Liver (tissue), 8 donors: ENCODE measurements at regions not wholly inside any gene's neighbourhood (a gene's known extent, or its start where the extent isn't known, plus 50 kb on each side); places are given as distances from the start of the nearest gene placed in this dataset.
A peak's percentile ranks its signal among the peaks of the same experiment; 100 is the strongest.

Source experiments
- DNase-seq: peaks from one replicate; pipeline ENCODE4 v3.0.0-alpha.2; 2017; ENCODE audit warnings: low spot score
- H3K27ac ChIP-seq, 2 donors: one replicate each; pipeline ENCODE4 v1.7.0; 2013; ENCODE audit warnings: inconsistent platforms in 2 of 2, low read length in 2 of 2, control low read depth in 1 of 2, low read depth in 1 of 2, mild to moderate bottlenecking in 1 of 2
- H3K27me3 ChIP-seq, 4 donors: one replicate each; pipeline versions ENCODE4 v1.6.1 to v1.7.0; 2013; ENCODE audit warnings: low read length in 3 of 4, inconsistent platforms in 1 of 4, mild to moderate bottlenecking in 1 of 4, moderate library complexity in 1 of 4; ENCODE audit not compliant: control insufficient read depth in 4 of 4, insufficient read depth in 4 of 4
- H3K36me3 ChIP-seq, 4 donors: one replicate each; pipeline versions ENCODE4 v1.6.1 to v1.7.0; 2013; ENCODE audit warnings: low read length in 3 of 4, mild to moderate bottlenecking in 3 of 4, low read depth in 1 of 4, moderate library complexity in 1 of 4; ENCODE audit not compliant: control insufficient read depth in 4 of 4, insufficient read depth in 3 of 4
- H3K4me1 ChIP-seq, 4 donors: one replicate each; pipeline versions ENCODE4 v1.6.1 to v1.7.0; 2013; ENCODE audit warnings: low read length in 3 of 4, mild to moderate bottlenecking in 3 of 4, moderate library complexity in 1 of 4; ENCODE audit not compliant: control insufficient read depth in 4 of 4, insufficient read depth in 4 of 4
- H3K4me3 ChIP-seq, 3 donors: one replicate each; pipeline versions ENCODE4 v1.6.1 to v1.7.0; 2013; ENCODE audit warnings: low read length in 3 of 3, control low read depth in 1 of 3, low read depth in 1 of 3, mild to moderate bottlenecking in 1 of 3
- H3K9ac ChIP-seq, 2 donors: one replicate each; pipeline ENCODE4 v1.7.0; 2013; ENCODE audit warnings: low read length in 2 of 2, mild to moderate bottlenecking in 2 of 2, moderate library complexity in 2 of 2, control low read depth in 1 of 2, low read depth in 1 of 2
- H3K9me3 ChIP-seq, 4 donors: one replicate each; pipeline versions ENCODE4 v1.6.1 to v1.7.0; 2013; ENCODE audit warnings: low read length in 3 of 4; ENCODE audit not compliant: control insufficient read depth in 4 of 4
- EGR1 ChIP-seq, 2 donors: IDR thresholded peaks; 2 replicates each; pipeline ENCODE4 v1.6.1; 2016 to 2018; ENCODE audit warnings: antibody characterized with exemption in 2 of 2, low read depth in 2 of 2
- FOXA1 ChIP-seq: IDR thresholded peaks from 2 replicates; pipeline ENCODE4 v1.6.1; 2016; ENCODE audit warnings: antibody characterized with exemption
- FOXA2 ChIP-seq: IDR thresholded peaks from 2 replicates; pipeline ENCODE4 v1.6.1; 2016; ENCODE audit warnings: antibody characterized with exemption
- GABPA ChIP-seq, 2 donors: IDR thresholded peaks in 1 of 2; conservative IDR thresholded peaks in 1 of 2; 2 replicates each; pipeline ENCODE4 v1.6.1; 2016; ENCODE audit warnings: antibody characterized with exemption in 2 of 2, mild to moderate bottlenecking in 1 of 2, moderate library complexity in 1 of 2
- HNF4A ChIP-seq, 2 donors: conservative IDR thresholded peaks; 2 replicates each; pipeline ENCODE4 v1.6.1; 2016; ENCODE audit warnings: antibody characterized with exemption in 2 of 2, mild to moderate bottlenecking in 2 of 2
- HNF4G ChIP-seq: IDR thresholded peaks from 2 replicates; pipeline ENCODE4 v1.6.1; 2016; ENCODE audit warnings: antibody characterized with exemption
- JUND ChIP-seq, 2 donors: IDR thresholded peaks; 2 replicates each; pipeline ENCODE4 v1.6.1; 2016; ENCODE audit warnings: antibody characterized with exemption in 2 of 2
- NR2F2 ChIP-seq: IDR thresholded peaks from 2 replicates; pipeline ENCODE4 v1.6.1; 2016; ENCODE audit warnings: antibody characterized with exemption
- RAD21 ChIP-seq, 2 donors: IDR thresholded peaks; 2 replicates each; pipeline ENCODE4 v1.6.1; 2016; ENCODE audit warnings: antibody characterized with exemption in 2 of 2, mild to moderate bottlenecking in 2 of 2
- RXRA ChIP-seq, 2 donors: IDR thresholded peaks; 2 replicates each; pipeline ENCODE4 v1.6.1; 2017 to 2018; ENCODE audit warnings: antibody characterized with exemption in 2 of 2, mild to moderate bottlenecking in 1 of 2
- SP1 ChIP-seq: IDR thresholded peaks from 2 replicates; pipeline ENCODE4 v1.6.1; 2018; ENCODE audit warnings: antibody characterized with exemption, mild to moderate bottlenecking
- TAF1 ChIP-seq: conservative IDR thresholded peaks from 2 replicates; pipeline ENCODE4 v1.6.1; 2016; ENCODE audit warnings: antibody characterized with exemption, mild to moderate bottlenecking
- YY1 ChIP-seq: IDR thresholded peaks from 2 replicates; pipeline ENCODE4 v1.6.1; 2016; ENCODE audit warnings: antibody characterized with exemption, mild to moderate bottlenecking
- WGBS: extraction: QIAGEN DNeasy Blood & Tissue Kit; methylation state at CpG from one replicate; pipeline ENCODE4 v1.1.7; 2013; 5-methylcytosine and 5-hydroxymethylcytosine counted together
- TF ChIP-seq, protein P1 (sequence below): IDR thresholded peaks from 2 replicates; pipeline ENCODE4 v1.6.1; 2016; ENCODE audit warnings: antibody characterized with exemption
- TF ChIP-seq, protein P2 (sequence below): fragments of 150-350 bp; IDR thresholded peaks from 2 replicates; pipeline ENCODE4 v1.5.1; 2017; ENCODE audit warnings: improper control_type of control experiment, low read depth, low read length; ENCODE audit not compliant: missing input control
- TF ChIP-seq, protein P3 (sequence below): IDR thresholded peaks from 2 replicates; pipeline ENCODE4 v1.6.1; 2016; ENCODE audit warnings: antibody characterized with exemption
- TF ChIP-seq, protein P4 (sequence below): IDR thresholded peaks from 2 replicates; pipeline ENCODE4 v1.6.1; 2016; ENCODE audit warnings: antibody characterized with exemption
- donor health status: healthy.
- donor health status: healthy.
- donor health status: healthy.
- donor health status: healthy.
- donor health status: healthy.

DNA sequence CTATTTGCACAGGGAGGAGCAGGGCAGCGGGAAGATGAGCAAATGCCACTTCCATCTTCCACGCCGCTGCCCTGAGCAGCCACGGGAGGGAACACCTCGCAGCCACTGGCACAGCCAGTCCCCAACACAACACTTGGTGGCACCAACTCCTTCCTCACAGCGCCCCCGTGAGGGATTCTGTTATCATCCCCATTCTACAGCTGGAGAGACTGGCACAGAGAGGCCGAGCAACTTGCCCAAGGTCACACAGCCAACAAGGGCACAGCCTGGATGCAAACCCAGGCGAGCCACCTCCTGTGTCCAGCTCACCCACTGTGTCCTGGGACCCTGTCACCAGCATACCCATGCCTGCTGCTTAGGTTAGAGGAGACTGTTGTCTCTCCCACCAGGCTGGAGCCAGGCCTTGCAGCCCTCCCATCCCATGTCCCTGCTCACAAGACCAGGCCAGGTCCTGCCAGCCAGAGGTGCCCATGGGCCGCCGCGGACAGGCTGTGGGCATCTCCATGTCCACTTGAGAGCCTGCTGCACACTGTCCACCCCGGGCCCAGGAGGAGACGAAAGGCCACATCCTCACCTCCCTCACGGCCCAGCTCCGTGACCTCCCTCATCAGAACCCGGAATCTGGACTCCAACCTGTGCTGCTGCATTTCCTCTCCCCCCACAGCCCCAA lies 57.0 kb downstream of the NCOR2 start:
- Histone ChIP-seq H3K9me3 (no peaks in the 10 kb centered on the region), H3K27ac (no peak overlapping the region), H3K9ac (no peak overlapping the region), H3K36me3 (no peaks in the 10 kb centered on the region), H3K4me1 (peaks cover 0 to 23% (median 8%) of the 10 kb centered on the region in 4 donors), H3K27me3 (no peaks in the 10 kb centered on the region), H3K4me3 (no peak overlapping the region)
- TF ChIP-seq RAD21 (IDR thresholded peaks at IDR 0.05): peak in 1 of 2 donors; percentile 9
- TF ChIP-seq, protein P1, sequence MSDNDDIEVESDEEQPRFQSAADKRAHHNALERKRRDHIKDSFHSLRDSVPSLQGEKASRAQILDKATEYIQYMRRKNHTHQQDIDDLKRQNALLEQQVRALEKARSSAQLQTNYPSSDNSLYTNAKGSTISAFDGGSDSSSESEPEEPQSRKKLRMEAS: no peak
- no peak for DNase-seq
- 90% methylated on average over 17 of the region's 17 CpGs for WGBS

DNA sequence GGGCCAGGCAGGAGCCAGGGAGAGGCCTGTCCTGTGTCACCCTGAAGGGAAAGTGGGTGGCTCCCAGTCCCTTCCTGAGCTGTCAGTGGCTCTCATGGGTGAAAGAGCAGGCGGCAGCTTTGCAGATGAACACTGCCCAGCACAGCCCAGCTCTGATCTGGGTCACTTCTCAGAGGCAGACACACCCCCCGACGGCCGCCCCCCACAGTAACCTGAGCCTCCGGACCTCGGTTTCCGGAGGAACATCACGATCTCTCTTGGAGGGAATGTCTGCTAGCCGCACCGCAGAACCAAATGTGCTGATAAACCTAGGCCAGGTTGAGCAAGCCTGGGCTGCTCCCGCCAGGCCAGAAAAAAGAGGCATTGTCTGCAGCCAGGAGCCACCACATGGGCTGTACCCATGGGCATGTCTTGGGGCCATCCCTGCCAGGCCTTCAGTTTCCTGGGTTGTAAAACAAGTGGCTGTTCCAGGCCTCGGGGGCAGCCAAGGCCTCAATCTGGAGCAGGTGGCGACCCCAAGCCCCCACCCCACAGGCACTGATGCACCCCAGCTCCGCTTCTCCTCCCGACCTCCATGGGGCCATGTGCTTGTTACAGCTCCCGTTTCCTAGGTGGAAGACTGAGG lies 57.6 kb downstream of the NCOR2 start:
- H3K27me3 ChIP-seq: no peaks in the 10 kb centered on the region
- no peak for TF ChIP-seq EGR1 (IDR thresholded peaks at IDR 0.05; ENCODE audit: low read depth in 2 of 2)
- TF ChIP-seq GABPA (IDR thresholded peaks at IDR 0.05 in 1 of 2, conservative IDR thresholded peaks at IDR 0.05 in 1 of 2): no peak
- TF ChIP-seq JUND (IDR thresholded peaks at IDR 0.05): no peak
- no peak for TF ChIP-seq YY1
- no peak for TF ChIP-seq HNF4A (conservative IDR thresholded peaks at IDR 0.05)
- TF ChIP-seq SP1: peak; percentile 22
- TF ChIP-seq FOXA2: no peak
- no peak overlapping the region for H3K27ac ChIP-seq
- no peaks in the 10 kb centered on the region for H3K9me3 ChIP-seq
- no peak overlapping the region for H3K9ac ChIP-seq
- no peaks in the 10 kb centered on the region for H3K36me3 ChIP-seq
- no peak for DNase-seq
- 61% methylated on average over 16 of the region's 16 CpGs for WGBS
- H3K4me3 ChIP-seq: no peak overlapping the region
- peaks cover 0 to 26% (median 9%) of the 10 kb centered on the region in 4 donors for H3K4me1 ChIP-seq

DNA sequence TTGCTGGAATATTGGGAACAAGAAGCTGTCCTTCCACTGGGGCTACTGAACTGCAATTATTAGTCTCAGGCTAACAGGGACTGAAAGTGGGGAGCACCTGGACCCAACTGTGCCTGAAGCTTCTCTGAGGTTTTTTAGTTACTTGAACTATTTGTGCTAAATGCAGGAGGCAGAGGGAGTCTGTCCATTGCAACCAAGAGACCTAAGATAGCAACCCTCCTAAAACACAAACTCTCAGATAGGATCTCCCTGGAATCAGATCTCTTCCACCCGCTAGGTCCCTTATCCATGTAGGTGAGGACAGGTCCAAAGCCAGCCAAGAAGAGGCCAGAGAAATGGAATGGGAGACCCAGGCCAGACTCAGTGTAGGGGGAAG lies 58.1 kb downstream of the NCOR2 start:
- TF ChIP-seq JUND (IDR thresholded peaks at IDR 0.05): no peak
- TF ChIP-seq RXRA (IDR thresholded peaks at IDR 0.05): no peak
- no peak for TF ChIP-seq NR2F2
- TF ChIP-seq FOXA1: no peak
- TF ChIP-seq HNF4G: no peak
- no peak for TF ChIP-seq HNF4A (conservative IDR thresholded peaks at IDR 0.05)
- Histone ChIP-seq H3K27ac (no peak overlapping the region), H3K36me3 (no peaks in the 10 kb centered on the region), H3K4me1 (peaks cover 0 to 26% (median 9%) of the 10 kb centered on the region in 4 donors), H3K27me3 (no peaks in the 10 kb centered on the region), H3K9ac (no peak overlapping the region), H3K4me3 (no peak overlapping the region), H3K9me3 (no peaks in the 10 kb centered on the region)
- no peak for DNase-seq
- WGBS: 94% methylated on average over 1 of the region's 1 CpG

DNA sequence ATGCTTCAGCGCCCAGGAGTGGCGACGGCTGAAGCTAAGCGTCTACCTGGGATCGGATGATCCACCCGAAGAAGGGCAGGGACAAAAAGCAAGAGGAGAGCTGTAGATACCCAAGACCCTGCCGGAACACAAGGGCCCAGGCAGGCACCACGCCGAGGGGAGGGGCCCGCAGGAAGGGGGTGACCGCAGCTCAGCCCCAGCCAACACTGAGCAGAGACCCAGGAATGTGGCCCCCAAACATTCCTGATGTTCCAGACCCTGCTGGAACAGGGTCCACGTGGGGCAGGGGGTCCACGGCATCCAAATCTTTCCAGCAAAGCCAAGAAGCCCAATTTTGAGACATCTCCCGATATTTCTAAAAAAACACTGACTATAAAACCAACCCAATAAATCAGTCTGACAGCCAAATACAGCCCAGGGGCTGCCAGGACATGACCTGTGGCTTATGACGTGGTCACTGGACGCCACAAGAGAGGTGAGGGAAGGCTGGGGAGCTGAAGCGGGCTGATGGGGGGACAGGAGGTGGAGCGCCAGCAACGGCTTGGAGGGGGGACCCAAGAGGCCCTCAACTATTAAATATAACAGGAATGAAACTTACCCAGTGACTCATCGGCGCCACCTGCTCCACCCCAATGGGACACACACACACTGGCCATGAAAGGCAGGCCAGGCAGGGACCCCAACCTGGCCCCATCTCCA lies 58.9 kb downstream of the NCOR2 start:
- no peak overlapping the region for H3K9ac ChIP-seq
- DNase-seq: no peak
- 83% methylated on average over 21 of the region's 21 CpGs for WGBS

More for the DNA sequence above, 58.9 kb downstream of the NCOR2 start:
- Histone ChIP-seq H3K27me3 (no peaks in the 10 kb centered on the region), H3K27ac (no peak overlapping the region), H3K4me3 (no peak overlapping the region), H3K9me3 (no peaks in the 10 kb centered on the region), H3K4me1 (peaks cover 0 to 25% (median 9%) of the 10 kb centered on the region in 4 donors), H3K36me3 (no peaks in the 10 kb centered on the region)
- TF ChIP-seq, protein P2, sequence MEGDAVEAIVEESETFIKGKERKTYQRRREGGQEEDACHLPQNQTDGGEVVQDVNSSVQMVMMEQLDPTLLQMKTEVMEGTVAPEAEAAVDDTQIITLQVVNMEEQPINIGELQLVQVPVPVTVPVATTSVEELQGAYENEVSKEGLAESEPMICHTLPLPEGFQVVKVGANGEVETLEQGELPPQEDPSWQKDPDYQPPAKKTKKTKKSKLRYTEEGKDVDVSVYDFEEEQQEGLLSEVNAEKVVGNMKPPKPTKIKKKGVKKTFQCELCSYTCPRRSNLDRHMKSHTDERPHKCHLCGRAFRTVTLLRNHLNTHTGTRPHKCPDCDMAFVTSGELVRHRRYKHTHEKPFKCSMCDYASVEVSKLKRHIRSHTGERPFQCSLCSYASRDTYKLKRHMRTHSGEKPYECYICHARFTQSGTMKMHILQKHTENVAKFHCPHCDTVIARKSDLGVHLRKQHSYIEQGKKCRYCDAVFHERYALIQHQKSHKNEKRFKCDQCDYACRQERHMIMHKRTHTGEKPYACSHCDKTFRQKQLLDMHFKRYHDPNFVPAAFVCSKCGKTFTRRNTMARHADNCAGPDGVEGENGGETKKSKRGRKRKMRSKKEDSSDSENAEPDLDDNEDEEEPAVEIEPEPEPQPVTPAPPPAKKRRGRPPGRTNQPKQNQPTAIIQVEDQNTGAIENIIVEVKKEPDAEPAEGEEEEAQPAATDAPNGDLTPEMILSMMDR: no peak
- TF ChIP-seq FOXA1: no peak
- TF ChIP-seq HNF4A (conservative IDR thresholded peaks at IDR 0.05): no peak
- TF ChIP-seq HNF4G: no peak
- TF ChIP-seq, protein P3, sequence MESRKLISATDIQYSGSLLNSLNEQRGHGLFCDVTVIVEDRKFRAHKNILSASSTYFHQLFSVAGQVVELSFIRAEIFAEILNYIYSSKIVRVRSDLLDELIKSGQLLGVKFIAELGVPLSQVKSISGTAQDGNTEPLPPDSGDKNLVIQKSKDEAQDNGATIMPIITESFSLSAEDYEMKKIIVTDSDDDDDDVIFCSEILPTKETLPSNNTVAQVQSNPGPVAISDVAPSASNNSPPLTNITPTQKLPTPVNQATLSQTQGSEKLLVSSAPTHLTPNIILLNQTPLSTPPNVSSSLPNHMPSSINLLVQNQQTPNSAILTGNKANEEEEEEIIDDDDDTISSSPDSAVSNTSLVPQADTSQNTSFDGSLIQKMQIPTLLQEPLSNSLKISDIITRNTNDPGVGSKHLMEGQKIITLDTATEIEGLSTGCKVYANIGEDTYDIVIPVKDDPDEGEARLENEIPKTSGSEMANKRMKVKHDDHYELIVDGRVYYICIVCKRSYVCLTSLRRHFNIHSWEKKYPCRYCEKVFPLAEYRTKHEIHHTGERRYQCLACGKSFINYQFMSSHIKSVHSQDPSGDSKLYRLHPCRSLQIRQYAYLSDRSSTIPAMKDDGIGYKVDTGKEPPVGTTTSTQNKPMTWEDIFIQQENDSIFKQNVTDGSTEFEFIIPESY: no peak
- no peak for TF ChIP-seq EGR1 (IDR thresholded peaks at IDR 0.05; ENCODE audit: low read depth in 2 of 2)
- no peak for TF ChIP-seq JUND (IDR thresholded peaks at IDR 0.05)
- TF ChIP-seq, protein P4, sequence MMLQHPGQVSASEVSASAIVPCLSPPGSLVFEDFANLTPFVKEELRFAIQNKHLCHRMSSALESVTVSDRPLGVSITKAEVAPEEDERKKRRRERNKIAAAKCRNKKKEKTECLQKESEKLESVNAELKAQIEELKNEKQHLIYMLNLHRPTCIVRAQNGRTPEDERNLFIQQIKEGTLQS: no peak
- no peak for TF ChIP-seq TAF1
- no peak for TF ChIP-seq FOXA2
- TF ChIP-seq RAD21 (IDR thresholded peaks at IDR 0.05): no peak
- TF ChIP-seq SP1: no peak
- TF ChIP-seq, protein P1: no peak
- no peak for TF ChIP-seq RXRA (IDR thresholded peaks at IDR 0.05)
